Activated CD4-positive, alpha-beta T cell treated with anti-CD3 and anti-CD28 coated beads for 24 hours (primary cell): ENCODE measurements at regions not wholly inside any gene's neighbourhood (a gene's known extent, or its start where the extent isn't known, plus 50 kb on each side); places are given as distances from the start of the nearest gene placed in this dataset.

Experiments
- DNase-seq, 2 donors: peaks; one replicate each; pipeline ENCODE4 v3.0.0-alpha.2; 2020; ENCODE audit warnings: low read depth in 2 of 2

DNA sequence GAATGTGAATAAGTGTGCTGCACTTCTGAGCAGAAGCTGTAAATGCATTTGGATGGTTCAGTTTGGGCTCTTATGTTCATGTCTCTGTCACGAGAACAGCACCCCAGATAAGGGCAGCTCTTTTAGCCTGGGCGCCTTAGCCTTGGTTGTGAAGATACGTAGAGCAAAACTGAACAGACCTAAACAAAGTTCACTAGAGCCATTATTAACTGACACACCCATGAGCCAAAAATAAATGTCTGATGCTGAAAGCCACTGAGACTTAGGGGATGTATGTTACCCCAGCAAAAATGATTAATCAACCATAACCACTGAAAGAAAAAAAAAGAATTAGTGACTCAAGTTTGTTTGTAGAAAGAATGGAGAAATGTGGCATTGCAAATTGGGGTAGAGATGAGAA is 343.4 kb downstream of the BCAT1 start:
- no peak for DNase-seq

DNA sequence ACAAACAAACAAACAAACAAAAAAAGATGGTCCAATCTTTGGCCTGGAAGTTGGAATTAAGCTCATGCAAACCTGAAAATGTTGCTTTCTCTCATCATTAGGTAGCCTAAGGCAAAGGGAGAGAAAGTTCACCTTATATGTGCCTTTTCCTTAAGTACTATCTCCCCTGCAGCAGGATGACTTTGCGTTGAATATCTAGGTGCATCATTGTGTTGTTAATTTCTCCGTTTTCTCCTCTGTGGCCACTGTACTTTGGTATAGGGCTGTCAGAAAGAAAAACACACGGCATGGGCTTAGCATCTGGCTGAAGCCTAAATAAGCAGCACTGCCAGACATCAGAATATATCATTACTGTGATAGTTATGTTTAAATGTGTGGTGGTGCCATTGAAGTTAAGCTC is 345.5 kb downstream of the BCAT1 start:
- no peak for DNase-seq

DNA sequence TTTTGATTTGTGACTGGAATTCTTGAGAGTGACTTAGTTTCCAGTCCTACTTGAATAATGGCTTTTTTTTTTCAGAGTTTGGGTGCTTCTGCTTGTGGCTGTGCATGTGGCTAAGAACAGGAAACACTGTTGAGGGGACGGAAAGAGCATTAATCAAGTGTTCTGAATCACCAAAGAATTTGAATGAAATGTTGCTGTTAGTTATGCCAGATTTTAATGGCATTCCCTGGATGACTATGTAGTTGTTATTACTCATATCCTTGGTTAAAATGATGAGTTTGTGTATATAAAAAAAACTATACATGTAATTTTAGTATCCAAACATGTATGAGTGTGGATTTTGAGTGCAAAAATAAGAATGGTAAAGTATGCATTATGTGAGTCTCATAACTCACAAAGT is 347.9 kb downstream of the BCAT1 start:
- no peak for DNase-seq

DNA sequence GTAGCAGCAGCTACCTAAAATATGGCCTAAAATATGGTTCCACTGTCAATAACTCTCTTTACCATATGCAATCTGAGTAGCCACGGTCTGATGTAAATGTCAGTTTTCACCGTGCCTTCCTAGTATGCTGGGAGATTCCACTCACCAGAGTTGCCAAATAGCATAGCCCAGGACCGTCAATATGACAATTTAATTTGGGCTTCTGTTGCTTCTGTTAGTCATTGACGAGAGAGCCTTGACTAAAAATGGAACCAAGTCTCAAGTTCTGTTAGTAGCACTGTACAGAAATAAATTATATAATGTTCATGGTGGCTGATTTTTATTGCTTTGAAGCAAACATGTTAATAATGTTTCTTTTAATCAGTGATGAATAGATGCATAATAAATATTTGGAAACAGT is 348.4 kb downstream of the BCAT1 start:
- no peak for DNase-seq

DNA sequence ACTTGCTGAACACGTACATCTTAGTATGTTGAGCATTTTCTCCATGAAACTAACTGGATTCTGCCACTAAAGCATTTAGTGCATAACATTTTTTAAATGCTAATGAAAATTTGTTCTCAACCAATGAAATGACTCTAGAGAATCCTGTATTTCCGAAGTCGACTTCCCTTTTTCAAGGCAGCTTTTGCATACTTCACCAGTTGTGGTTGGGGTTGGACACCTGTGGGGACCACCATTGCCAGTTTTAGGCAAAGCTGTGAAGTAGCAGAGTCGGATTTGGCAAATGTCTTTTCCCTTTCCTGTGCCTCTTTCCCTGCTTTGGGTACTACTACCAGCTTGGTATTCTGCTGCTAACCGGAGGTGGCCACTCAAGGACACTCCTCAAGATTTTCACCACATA is 349.2 kb downstream of the BCAT1 start:
- no peak for DNase-seq

DNA sequence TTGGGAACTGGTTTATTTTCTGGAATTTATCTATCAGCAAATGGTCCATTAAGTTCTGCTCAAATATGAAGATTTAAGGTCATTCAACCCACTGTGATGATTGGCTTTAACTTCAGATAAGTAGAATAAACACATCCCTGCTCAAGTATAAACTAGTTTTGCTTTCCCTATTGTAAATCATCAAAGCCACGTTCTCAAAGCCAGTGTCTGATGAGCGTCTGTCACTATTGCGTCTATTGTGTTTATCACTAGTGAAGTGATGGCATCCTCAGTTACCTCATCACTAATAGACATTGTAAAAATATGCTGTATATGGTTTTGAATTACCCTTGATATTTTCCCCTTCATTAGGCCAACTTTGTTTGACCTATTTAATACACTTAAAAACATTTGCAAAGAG is 351.3 kb downstream of the BCAT1 start:
- DNase-seq, result no peak

DNA sequence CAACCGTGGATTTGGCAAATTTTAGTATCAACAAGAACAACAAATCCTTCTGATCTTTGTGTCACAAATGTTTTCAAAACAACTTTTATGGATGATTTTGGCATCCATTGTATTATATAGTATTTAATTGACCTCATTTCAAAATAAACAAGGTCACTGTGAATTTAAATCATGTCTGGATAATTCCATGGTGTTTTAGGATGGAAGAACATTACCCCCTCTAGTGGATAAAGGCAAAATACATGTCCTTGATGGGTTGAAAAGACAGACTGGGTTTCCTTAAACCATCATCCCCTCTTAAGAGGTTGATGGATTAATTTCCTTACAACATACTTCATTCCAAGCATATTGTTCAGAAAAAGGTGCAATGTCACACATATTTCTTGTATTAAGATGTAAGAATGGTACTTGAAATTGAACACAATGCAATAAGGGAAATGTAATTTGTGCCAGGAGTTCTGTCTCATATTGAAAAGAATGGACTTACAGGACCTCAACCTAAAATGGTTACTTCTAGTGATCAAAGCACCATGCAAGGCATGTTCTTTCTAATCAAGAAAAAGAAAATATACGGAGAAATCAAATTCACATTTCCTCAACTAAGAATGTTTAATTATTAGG is 352.0 kb downstream of the BCAT1 start:
- no peak for DNase-seq

DNA sequence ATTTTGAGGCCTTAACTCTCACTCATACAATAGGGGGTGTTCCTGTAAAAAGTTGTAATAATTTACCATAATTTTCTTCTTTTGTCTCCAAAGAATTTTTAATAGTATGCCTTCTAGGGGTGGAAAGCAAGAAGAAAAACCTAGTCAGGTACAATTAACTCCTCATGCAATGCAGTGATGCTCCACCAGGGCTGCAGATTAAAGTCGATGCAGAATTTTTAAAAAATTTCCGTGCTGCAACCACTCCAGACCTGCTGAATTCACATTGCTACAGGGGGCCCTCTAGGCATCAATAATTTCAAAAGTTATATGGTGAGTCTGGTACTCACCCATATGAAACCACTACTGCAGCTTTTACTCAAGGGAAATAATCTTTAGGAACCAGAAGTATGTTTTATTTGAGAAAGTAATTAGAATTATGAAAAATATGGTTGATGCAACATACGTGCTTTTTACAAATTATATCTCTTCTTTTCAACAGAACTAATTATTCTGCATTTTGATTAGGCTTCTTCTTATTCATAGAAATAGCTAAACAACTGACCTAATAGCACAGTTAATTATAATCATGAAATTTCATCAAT is 353.2 kb downstream of the BCAT1 start:
- no peak for DNase-seq

DNA sequence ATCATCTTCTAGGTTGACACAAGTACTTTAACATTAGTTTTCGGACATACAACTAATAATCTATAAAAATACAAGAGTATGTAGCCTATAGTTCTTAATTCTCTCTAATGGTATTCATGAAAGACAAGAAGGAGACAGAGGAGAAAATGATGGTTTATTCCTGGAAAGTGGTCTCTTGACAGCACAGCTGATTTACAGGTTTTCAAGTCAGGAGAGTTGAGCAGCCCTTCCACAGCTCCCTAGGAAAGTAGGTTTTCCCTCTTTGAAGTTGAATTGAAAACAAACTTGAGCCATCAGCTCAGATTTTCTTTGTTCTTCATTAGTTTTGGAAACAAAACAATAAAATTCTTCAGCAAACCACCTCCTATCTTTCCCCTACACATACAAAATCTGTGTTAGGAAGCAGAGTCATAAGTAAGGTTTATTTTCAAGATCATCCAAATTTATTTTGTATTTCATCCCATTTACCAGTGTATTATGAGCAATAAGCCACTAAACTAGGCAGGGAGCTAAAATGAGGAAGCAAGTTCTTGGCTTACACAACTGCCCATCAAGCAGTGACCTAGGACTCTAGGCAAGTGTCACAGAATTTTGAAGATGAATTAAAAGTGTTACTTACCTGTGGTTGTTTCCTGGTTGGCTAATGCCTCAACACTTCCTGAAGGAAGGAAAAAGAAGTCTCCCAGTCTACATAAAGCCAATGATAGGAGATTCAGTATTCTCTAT is 357.0 kb downstream of the BCAT1 start:
- no peak for DNase-seq

DNA sequence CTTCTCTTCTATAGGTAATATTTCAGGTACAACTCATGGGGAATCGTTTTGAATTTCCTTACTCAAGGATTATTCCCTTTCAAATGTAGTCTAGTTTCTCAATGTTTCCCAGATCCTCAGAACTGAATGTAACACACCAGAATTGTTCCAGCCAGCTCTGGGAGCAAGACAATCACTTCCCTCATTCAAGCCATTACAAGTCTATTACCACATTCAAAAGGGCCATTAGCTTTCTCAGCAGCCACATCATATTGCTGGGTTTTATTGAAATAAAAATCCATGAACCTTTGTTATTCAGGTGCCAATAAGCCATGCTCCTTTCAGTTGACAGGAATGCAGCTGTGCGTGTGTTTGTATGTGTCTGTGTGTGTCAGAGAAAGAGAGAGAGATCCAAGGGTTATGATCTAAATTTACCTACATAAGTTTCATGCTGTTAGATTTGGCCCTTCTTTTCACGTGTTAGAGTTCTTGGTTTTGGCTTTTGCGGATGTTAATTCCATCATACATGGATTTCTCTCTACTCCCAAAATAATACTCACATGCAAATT is 357.7 kb downstream of the BCAT1 start:
- DNase-seq, result no peak

DNA sequence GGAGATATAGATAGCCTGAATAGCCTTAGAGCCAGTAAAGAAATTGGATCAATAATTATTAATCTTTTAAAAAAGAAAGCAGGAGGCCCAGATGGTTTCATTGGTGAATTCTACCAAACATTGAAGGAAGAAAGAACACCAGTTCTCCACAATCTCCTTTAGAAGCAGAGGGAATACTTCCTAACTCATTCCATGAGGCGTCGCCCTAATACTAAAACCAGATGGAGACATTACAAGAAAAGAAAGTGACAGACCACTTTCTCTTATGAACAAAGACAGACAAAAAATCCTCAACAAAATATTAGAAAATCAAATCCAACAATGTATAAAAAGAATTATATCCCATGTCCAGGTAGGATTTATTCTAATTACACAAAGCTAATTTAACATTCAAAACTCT is 362.6 kb downstream of the BCAT1 start:
- DNase-seq, result no peak

DNA sequence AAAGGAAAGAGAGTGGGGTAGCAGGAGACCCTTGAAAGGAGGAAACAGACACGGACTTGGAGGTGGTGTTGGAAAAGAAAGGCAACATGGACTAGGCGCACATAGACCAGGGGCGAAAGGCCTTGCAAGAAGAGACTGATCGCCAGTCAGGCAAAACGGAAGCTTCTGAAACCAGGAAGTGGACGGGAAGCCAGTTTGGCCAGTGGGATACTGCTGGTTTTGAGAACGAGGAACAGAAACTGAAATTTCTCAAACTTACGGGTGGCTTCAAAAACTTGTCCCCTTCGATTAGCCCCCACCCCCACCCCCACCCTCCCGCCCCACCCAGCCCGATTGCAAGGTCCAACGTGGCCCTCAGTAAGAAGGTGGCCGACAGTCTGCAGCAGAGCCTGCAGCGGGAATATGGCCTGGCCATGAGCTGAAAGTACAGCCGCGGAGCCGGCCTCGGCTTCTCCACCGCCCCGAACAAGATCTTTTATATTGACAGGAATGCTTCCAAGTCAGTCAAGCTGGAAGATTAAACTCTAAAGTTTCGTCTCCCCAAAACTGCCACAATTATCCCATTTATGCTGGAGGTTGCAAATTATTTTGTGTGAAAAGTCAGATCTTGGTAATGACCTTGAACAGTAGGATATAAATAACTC is 364.7 kb downstream of the BCAT1 start:
- no peak for DNase-seq

DNA sequence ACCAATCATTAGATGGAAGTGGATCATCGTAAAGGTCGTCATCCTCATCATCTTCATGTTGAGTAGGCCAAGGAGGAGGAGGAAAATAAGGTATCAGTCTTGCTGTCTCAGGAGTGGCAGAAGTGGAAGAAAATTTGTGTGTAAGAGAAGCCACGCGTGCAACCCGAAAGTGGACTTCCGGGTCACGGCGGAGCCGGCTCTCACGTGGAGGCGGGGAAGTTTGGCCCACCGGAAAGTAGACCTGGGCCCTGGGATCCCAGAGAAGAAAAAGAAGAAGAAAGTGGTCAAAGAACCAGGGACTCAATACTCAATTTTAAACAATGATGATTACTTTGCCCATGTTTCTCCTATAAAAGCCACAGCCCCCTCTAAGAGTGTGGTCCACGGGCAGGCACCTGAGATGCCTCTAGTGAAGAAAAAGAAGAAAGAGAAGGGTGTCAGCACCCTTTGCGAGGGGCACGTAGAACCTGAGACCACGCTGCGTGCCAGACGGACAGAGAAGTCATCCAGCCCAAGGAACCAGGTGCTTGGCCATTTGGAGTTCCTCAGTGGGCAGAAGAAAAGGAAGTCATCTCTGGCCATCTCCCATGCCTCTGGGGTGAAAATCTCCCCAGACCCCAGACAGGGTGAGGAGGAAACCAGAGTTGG is 365.8 kb downstream of the BCAT1 start:
- DNase-seq, result no peak

DNA sequence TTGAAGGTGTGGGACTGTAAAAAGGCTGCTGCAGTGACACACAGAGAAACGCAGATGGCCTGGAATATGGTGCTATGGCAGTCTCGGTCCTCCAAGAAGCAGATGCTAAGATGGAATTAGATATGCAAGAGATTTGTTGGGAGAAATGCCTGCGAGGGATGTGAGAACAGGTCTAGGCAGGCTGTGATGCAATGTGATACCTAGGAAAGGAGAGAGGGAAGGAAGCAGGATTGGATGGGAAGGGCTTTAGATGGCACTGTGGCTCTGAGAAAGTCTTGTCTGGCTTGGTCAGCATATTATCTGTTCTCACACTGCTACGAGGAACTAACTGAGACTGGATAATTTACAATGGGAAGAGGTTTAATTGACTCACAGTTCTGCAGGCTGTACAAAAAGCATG is 374.4 kb downstream of the BCAT1 start:
- DNase-seq, result no peak

DNA sequence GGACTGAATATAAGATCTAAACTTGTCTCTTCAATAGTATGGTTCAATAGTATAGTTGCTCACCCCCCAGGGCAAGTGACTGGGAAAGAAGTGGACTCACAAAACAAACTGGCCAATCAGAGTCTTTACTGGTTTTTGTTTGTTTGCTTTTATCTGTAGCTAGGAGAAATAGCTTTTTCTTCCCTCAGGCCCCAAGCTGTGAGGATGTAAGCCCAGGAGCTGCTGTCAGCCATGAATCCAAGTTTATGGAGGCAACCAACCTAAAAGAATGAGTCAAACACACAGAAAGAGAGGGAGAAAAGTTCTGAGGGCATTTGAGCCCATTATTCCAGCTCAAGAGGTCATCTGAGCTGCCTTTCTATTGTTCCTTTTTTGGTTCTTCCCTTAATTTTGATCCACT is 375.3 kb downstream of the BCAT1 start:
- DNase-seq, result no peak

DNA sequence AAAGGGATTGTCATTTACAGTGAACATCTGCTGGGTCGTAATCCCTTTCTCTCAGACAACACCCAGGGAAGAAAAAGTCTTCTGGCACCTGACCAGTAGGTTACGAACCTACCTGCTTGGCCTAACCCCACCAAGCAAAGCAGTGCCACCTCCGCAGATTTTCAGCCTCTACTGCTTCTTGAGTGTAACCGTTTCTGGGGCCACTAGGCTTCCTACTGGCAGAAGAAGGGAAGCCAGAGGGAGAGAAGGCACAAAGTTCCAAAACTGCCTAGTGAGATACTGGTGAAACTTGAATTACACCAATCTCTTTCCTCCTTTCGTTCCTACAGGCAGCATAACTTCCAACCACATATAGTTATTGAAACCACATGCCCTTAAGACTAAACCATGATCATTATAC is 383.6 kb downstream of the BCAT1 start:
- no peak for DNase-seq

DNA sequence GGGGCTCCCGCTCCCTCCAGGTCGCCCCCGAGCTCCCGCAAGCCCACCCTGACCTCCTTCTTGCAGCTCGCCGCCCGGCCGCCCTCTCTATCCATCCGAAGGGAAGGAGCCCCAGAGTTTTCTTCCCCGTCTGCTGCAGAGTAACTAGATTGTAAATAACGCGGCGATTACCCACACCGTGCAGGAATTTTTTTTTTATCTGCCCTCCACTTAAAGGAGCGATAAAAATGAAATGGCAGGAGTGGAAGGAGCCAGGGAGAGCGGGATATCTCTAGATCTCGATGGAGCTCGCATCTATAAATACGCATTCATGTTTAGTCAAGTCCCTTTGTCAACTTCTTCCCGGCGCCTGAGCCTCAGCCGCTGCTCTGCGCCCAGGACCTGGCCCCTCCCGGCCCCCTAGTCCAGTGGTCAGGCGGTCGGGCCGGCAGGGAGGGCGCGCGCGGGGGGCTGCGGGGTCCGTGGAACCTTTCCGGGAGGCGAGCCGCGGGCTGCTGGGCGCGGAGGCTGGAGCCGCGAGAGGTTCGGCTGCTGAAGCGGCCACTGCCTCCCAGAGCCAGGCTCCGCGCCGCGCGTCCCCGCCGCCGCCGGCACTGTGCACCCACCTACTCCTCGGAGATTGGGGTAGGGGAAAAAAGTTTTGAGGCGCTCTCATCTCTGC is 386.0 kb downstream of the BCAT1 start:
- no peak for DNase-seq

DNA sequence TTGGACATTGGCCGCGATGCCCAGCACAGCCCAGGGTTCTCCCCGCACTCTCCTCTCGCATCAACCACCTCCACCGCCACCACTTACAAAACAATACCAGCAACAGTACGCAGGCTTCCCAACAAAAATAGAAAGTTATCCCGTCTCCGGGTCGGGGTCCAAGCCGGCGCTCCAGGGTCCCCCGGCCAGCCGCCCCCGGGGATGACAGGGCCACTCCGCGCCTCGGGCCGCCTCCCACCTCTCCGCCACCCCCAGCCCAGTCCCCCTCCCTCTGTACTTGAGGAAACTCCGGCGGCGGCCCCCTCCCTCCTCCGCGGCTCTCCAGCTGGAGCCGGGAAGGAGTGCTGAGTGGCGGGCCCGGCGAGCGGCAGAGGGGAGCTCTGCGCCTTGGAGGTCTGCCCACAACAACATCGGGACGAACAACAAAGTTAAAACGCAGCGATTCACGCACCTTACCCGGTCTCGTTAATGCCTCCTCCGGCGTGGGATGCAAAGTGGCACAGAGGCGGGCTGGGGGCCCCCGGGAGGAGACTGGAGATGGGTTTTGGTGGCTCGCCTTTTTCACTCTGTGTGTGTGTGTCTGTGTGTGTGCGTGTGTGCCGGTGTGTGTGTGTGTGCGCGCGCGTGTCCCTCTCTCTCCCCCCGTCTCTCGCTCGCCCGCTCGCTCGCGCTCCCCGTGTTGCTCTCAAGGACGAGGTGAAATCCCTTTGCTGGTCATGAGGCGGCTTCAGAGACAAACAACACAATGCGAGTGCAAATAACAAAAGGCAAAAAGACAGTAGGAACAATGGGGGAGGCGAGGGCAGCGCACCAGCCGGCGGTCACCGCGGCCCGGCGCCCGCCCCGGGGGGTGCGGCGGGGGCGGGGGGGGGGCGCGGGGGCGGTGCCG is 386.8 kb downstream of the BCAT1 start:
- no peak for DNase-seq

DNA sequence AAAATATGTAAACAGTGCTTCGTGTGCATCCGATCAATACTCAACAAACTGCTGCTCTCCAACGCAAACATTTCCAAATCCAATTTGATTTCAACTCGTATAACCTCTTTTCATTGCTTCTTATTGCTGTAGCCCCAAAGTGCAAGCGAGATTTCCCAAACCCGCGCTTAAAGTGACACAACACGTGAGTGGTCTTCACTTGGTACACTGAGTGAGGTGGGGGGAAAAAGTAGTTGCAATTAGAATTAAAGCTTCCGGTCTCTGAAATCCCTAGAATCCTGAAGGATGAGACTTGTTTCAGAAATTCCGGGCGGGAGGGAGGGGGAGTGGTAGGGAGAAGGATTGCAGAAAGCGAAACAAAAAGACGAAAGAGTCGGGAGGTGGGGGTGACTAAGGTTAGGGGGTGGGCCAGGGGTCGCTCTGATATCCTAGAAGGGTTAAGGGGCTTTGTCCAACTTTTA is 387.5 kb downstream of the BCAT1 start:
- DNase-seq, result no peak

DNA sequence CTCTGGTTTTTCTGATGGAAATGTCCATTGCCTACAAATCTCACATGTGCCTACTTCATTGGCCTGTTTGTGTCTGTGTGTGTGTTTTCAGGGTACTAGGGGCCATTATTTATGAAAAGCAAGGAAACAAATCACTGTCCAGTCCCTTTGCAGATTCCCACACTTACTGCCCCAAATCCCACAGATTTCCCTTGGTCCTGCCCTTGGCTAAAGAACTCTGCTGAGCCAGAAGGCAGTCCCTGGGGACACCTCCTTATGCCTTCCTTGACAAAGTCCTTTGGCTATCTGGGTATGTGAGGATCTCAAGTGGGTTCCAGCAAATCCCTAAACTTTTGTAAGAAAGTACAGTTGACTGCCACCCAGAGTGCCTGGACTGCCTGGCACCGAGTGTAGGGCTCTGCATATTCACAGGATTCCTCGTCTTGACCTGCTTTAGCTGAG is 388.1 kb downstream of the BCAT1 start:
- DNase-seq, result no peak
